ENCODE measurements at regions not wholly inside any gene's neighbourhood (a gene's known extent, or its start where the extent isn't known, plus 50 kb on each side); places are given as distances from the start of the nearest gene placed in this dataset.
"Not testable (repeated sequence)": the region's sequence is repeated elsewhere in the genome, so short reads cannot be mapped to it uniquely, and the experiment has no call there.

GRCh38 chr13:90869580-90869979 lies 477.9 kb upstream of the MIR17HG start:
- DNase-seq (ENCODE audit: low spot score) = no peak

- no peak for DNase-seq (ENCODE audit: low spot score)
Measured at GRCh38 chr13:90872491-90873025, 474.9 kb upstream of the MIR17HG start.

- no peak for DNase-seq (ENCODE audit: low spot score)
Measured at GRCh38 chr13:90880790-90881189, 466.7 kb upstream of the MIR17HG start.

GRCh38 chr13:90882551-90882950 lies 464.9 kb upstream of the MIR17HG start:
- no peak for DNase-seq (ENCODE audit: low spot score)

- DNase-seq (ENCODE audit: low spot score) = no peak
Measured at GRCh38 chr13:90883592-90883991, 463.9 kb upstream of the MIR17HG start.

- no peak for DNase-seq (ENCODE audit: low spot score)
Measured at GRCh38 chr13:90884066-90884465, 463.4 kb upstream of the MIR17HG start.

- DNase-seq (ENCODE audit: low spot score) = no peak
Measured at GRCh38 chr13:90889906-90890834, 457.3 kb upstream of the MIR17HG start.

- no peak for DNase-seq (ENCODE audit: low spot score)
Measured at GRCh38 chr13:90891329-90891728, 456.2 kb upstream of the MIR17HG start.

- DNase-seq (ENCODE audit: low spot score) = not testable (repeated sequence)
Measured at GRCh38 chr13:90893199-90893598, 454.3 kb upstream of the MIR17HG start.

GRCh38 chr13:90896002-90896401 lies 451.5 kb upstream of the MIR17HG start:
- no peak for DNase-seq (ENCODE audit: low spot score)

- no peak for DNase-seq (ENCODE audit: low spot score)
Measured at GRCh38 chr13:90898811-90899210, 448.7 kb upstream of the MIR17HG start.

GRCh38 chr13:90899416-90899815 lies 448.1 kb upstream of the MIR17HG start:
- DNase-seq (ENCODE audit: low spot score) = no peak

- no peak for DNase-seq (ENCODE audit: low spot score)
Measured at GRCh38 chr13:90902255-90902654, 445.2 kb upstream of the MIR17HG start.

GRCh38 chr13:90906554-90906953 lies 440.9 kb upstream of the MIR17HG start:
- no peak for DNase-seq (ENCODE audit: low spot score)

- DNase-seq (ENCODE audit: low spot score) = no peak
Measured at GRCh38 chr13:90908792-90909191, 438.7 kb upstream of the MIR17HG start.

GRCh38 chr13:90910018-90910639 lies 437.4 kb upstream of the MIR17HG start:
- DNase-seq (ENCODE audit: low spot score) = no peak

GRCh38 chr13:90912247-90912646 lies 435.2 kb upstream of the MIR17HG start:
- no peak for DNase-seq (ENCODE audit: low spot score)

- DNase-seq (ENCODE audit: low spot score) = no peak
Measured at GRCh38 chr13:90918536-90918935, 429.0 kb upstream of the MIR17HG start.

GRCh38 chr13:90919153-90919552 lies 428.3 kb upstream of the MIR17HG start:
- no peak for DNase-seq (ENCODE audit: low spot score)

GRCh38 chr13:90926459-90926858 lies 421.0 kb upstream of the MIR17HG start:
- DNase-seq (ENCODE audit: low spot score) = no peak

GRCh38 chr13:90928109-90928508 lies 419.4 kb upstream of the MIR17HG start:
- DNase-seq (ENCODE audit: low spot score) = no peak

GRCh38 chr13:90933097-90933826 lies 414.2 kb upstream of the MIR17HG start:
- DNase-seq (ENCODE audit: low spot score) = no peak

All from mucosa of gallbladder (tissue), 1 donor.